ENCODE measurements at regions not wholly inside any gene's neighbourhood (a gene's known extent, or its start where the extent isn't known, plus 50 kb on each side); places are given as distances from the start of the nearest gene placed in this dataset.
"Not testable (repeated sequence)": the region's sequence is repeated elsewhere in the genome, so short reads cannot be mapped to it uniquely, and the experiment has no call there.

- Histone ChIP-seq H3K27me3 (ENCODE audit: control insufficient read depth in 1 of 2, insufficient read depth in 2 of 2, low read length in 2 of 2) (peaks cover 0 to 2% of the 10 kb centered on the region in 2 donors), H3K9ac (ENCODE audit: low read length in 2 of 2) (no peak overlapping the region), H3K36me3 (ENCODE audit: control insufficient read depth in 2 of 2, insufficient read depth in 2 of 2, low read length in 2 of 2) (no peaks in the 10 kb centered on the region), H3K27ac (ENCODE audit: low read length) (no peak overlapping the region), H3K4me3 (ENCODE audit: low read length in 2 of 2) (no peak overlapping the region), H3K9me3 (ENCODE audit: control insufficient read depth in 2 of 2, low read length in 2 of 2) (peaks cover 0 to 2% of the 10 kb centered on the region in 2 donors), H3K4me1 (ENCODE audit: control insufficient read depth, insufficient read depth, low read length) (no peaks in the 10 kb centered on the region)
Observed at GRCh38 chr11:134660416-134660815, 248.4 kb upstream of the B3GAT1 start.

DNA sequence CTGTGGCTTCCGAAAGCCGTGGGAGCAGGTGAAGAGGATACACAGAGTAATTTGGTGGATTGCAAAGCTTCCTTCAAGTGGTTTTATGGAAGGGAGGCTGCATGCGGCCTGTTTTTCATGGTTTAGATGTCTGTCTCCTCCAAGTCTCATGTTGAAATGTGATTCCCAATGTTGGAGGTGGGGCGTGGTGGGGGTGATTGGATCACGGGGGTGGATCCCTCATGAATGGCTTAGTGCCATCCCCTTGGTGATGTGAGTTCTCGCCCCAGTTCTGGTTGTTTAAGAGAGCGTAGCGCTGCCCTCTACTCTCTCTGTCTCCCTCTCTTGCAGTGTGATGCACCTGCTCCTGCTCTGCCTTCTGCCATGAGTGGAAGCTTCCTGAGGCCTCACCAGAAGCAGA, 247.8 kb upstream of the B3GAT1 start:
- Histone ChIP-seq H3K27ac (ENCODE audit: low read length) (no peak overlapping the region), H3K4me3 (ENCODE audit: low read length in 2 of 2) (no peak overlapping the region), H3K27me3 (ENCODE audit: control insufficient read depth in 1 of 2, insufficient read depth in 2 of 2, low read length in 2 of 2) (peaks cover 0 to 2% of the 10 kb centered on the region in 2 donors), H3K4me1 (ENCODE audit: control insufficient read depth, insufficient read depth, low read length) (no peaks in the 10 kb centered on the region), H3K9me3 (ENCODE audit: control insufficient read depth in 2 of 2, low read length in 2 of 2) (peaks cover 0 to 2% of the 10 kb centered on the region in 2 donors), H3K36me3 (ENCODE audit: control insufficient read depth in 2 of 2, insufficient read depth in 2 of 2, low read length in 2 of 2) (no peaks in the 10 kb centered on the region), H3K9ac (ENCODE audit: low read length in 2 of 2) (no peak overlapping the region)

DNA sequence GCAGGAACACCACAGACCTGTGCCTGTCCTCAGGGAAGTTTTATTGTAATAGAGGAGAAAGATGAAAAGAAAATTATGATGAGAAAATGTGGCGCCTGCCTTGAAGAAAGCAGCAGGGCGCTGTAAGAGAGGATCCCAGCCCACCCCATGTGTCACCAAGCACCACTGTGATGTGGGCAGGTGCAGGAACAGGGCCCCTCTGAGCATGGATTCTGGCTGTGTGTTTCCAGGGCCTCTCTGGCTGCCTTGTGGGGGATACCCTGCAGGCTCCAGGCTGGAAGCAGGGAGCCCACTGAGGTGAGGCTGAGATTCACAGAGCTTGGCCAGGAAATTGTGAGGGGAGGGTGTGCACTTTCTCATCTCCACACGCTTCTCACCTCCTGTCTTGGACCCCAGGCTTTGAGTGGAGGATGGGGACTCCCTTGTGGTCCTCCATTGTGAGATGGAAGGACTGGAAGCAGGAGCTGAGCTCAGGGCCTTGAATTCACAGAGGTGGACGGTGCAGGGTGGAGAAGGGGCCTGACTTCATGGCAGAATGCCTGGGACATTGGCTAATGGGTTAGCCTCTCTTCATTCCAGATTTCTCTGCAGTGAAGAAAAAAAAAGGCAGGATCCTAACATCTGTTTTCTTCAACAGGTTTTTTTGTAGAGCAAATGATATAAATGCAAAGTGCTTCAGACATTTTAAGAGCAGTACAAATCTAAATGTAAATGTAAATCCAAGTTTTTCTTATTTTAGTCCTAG, 246.6 kb upstream of the B3GAT1 start:
- Histone ChIP-seq H3K4me3 (ENCODE audit: low read length in 2 of 2) (no peak overlapping the region), H3K4me1 (ENCODE audit: control insufficient read depth, insufficient read depth, low read length) (no peaks in the 10 kb centered on the region), H3K27ac (ENCODE audit: low read length) (no peak overlapping the region), H3K27me3 (ENCODE audit: control insufficient read depth in 1 of 2, insufficient read depth in 2 of 2, low read length in 2 of 2) (peaks cover 0 to 5% of the 10 kb centered on the region in 2 donors), H3K36me3 (ENCODE audit: control insufficient read depth in 2 of 2, insufficient read depth in 2 of 2, low read length in 2 of 2) (no peaks in the 10 kb centered on the region), H3K9ac (ENCODE audit: low read length in 2 of 2) (no peak overlapping the region), H3K9me3 (ENCODE audit: control insufficient read depth in 2 of 2, low read length in 2 of 2) (peaks cover 0 to 2% of the 10 kb centered on the region in 2 donors)

DNA sequence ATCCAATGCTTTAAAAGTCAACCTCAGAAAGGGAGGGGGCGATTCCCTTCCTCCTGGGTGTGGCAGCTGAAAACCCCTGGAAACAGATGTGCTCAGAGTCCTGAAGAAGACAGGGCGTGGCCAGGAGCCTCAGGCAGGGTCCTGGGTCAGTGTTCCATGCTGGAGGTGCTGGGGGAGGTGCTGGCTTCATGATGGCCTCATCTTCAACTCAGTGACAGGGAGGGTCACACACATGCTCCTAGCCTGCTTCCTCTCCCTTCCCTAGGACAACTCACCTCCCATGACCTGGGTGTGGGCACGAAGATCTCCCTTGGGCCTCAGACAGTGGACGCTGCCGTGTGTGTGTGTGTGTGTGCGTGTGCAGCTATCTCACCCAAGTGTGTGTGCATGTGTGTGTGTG, 245.6 kb upstream of the B3GAT1 start:
- Histone ChIP-seq H3K9me3 (ENCODE audit: control insufficient read depth in 2 of 2, low read length in 2 of 2) (peaks cover 0 to 2% of the 10 kb centered on the region in 2 donors), H3K36me3 (ENCODE audit: control insufficient read depth in 2 of 2, insufficient read depth in 2 of 2, low read length in 2 of 2) (no peaks in the 10 kb centered on the region), H3K4me1 (ENCODE audit: control insufficient read depth, insufficient read depth, low read length) (no peaks in the 10 kb centered on the region)

GRCh38 chr11:134656861-134657540, 245.0 kb upstream of the B3GAT1 start:
- H3K9ac ChIP-seq (ENCODE audit: low read length in 2 of 2), result no peak overlapping the region
- no peak overlapping the region for H3K4me3 ChIP-seq (ENCODE audit: low read length in 2 of 2)
- peaks cover 0 to 2% of the 10 kb centered on the region in 2 donors for H3K9me3 ChIP-seq (ENCODE audit: control insufficient read depth in 2 of 2, low read length in 2 of 2)
- H3K36me3 ChIP-seq (ENCODE audit: control insufficient read depth in 2 of 2, insufficient read depth in 2 of 2, low read length in 2 of 2), result no peaks in the 10 kb centered on the region
- no peaks in the 10 kb centered on the region for H3K4me1 ChIP-seq (ENCODE audit: control insufficient read depth, insufficient read depth, low read length)
- peaks cover 3 to 8% of the 10 kb centered on the region in 2 donors for H3K27me3 ChIP-seq (ENCODE audit: control insufficient read depth in 1 of 2, insufficient read depth in 2 of 2, low read length in 2 of 2)
- H3K27ac ChIP-seq (ENCODE audit: low read length), result no peak overlapping the region

More for the DNA sequence above, 245.6 kb upstream of the B3GAT1 start:
- H3K9ac ChIP-seq (ENCODE audit: low read length in 2 of 2), result no peak overlapping the region
- H3K27ac ChIP-seq (ENCODE audit: low read length), result no peak overlapping the region
- H3K4me3 ChIP-seq (ENCODE audit: low read length in 2 of 2), result no peak overlapping the region
- H3K27me3 ChIP-seq (ENCODE audit: control insufficient read depth in 1 of 2, insufficient read depth in 2 of 2, low read length in 2 of 2), result peaks cover 3 to 8% of the 10 kb centered on the region in 2 donors

- H3K36me3 ChIP-seq (ENCODE audit: control insufficient read depth in 2 of 2, insufficient read depth in 2 of 2, low read length in 2 of 2); H3K9me3 ChIP-seq (ENCODE audit: control insufficient read depth in 2 of 2, low read length in 2 of 2); H3K27ac ChIP-seq (ENCODE audit: low read length); H3K4me1 ChIP-seq (ENCODE audit: control insufficient read depth, insufficient read depth, low read length); H3K27me3 ChIP-seq (ENCODE audit: control insufficient read depth in 1 of 2, insufficient read depth in 2 of 2, low read length in 2 of 2); H3K4me3 ChIP-seq (ENCODE audit: low read length in 2 of 2); H3K9ac ChIP-seq (ENCODE audit: low read length in 2 of 2): not testable (repeated sequence)
Observed at GRCh38 chr11:134656086-134656840, 244.2 kb upstream of the B3GAT1 start.

- no peaks in the 10 kb centered on the region for H3K36me3 ChIP-seq (ENCODE audit: control insufficient read depth in 2 of 2, insufficient read depth in 2 of 2, low read length in 2 of 2)
Observed at GRCh38 chr11:134655189-134655989, 243.3 kb upstream of the B3GAT1 start.

GRCh38 chr11:134654161-134654915, 242.3 kb upstream of the B3GAT1 start:
- H3K9me3 ChIP-seq (ENCODE audit: control insufficient read depth in 2 of 2, low read length in 2 of 2), result peaks cover 0 to 2% of the 10 kb centered on the region in 2 donors
- no peaks in the 10 kb centered on the region for H3K36me3 ChIP-seq (ENCODE audit: control insufficient read depth in 2 of 2, insufficient read depth in 2 of 2, low read length in 2 of 2)
- H3K27ac ChIP-seq (ENCODE audit: low read length), result no peak overlapping the region
- H3K4me3 ChIP-seq (ENCODE audit: low read length in 2 of 2), result no peak overlapping the region
- no peaks in the 10 kb centered on the region for H3K4me1 ChIP-seq (ENCODE audit: control insufficient read depth, insufficient read depth, low read length)
- no peak overlapping the region for H3K9ac ChIP-seq (ENCODE audit: low read length in 2 of 2)
- H3K27me3 ChIP-seq (ENCODE audit: control insufficient read depth in 1 of 2, insufficient read depth in 2 of 2, low read length in 2 of 2), result peaks cover 3 to 8% of the 10 kb centered on the region in 2 donors

More at GRCh38 chr11:134655189-134655989, 243.3 kb upstream of the B3GAT1 start:
- no peak overlapping the region for H3K4me3 ChIP-seq (ENCODE audit: low read length in 2 of 2)
- H3K27me3 ChIP-seq (ENCODE audit: control insufficient read depth in 1 of 2, insufficient read depth in 2 of 2, low read length in 2 of 2), result peaks cover 3 to 8% of the 10 kb centered on the region in 2 donors
- peaks cover 0 to 2% of the 10 kb centered on the region in 2 donors for H3K9me3 ChIP-seq (ENCODE audit: control insufficient read depth in 2 of 2, low read length in 2 of 2)
- no peak overlapping the region for H3K27ac ChIP-seq (ENCODE audit: low read length)
- no peaks in the 10 kb centered on the region for H3K4me1 ChIP-seq (ENCODE audit: control insufficient read depth, insufficient read depth, low read length)
- no peak overlapping the region for H3K9ac ChIP-seq (ENCODE audit: low read length in 2 of 2)

GRCh38 chr11:134652586-134653255, 240.7 kb upstream of the B3GAT1 start:
- Histone ChIP-seq H3K9me3 (ENCODE audit: control insufficient read depth in 2 of 2, low read length in 2 of 2) (no peaks in the 10 kb centered on the region), H3K9ac (ENCODE audit: low read length in 2 of 2) (no peak overlapping the region), H3K36me3 (ENCODE audit: control insufficient read depth in 2 of 2, insufficient read depth in 2 of 2, low read length in 2 of 2) (no peaks in the 10 kb centered on the region), H3K27ac (ENCODE audit: low read length) (no peak overlapping the region), H3K4me3 (ENCODE audit: low read length in 2 of 2) (no peak overlapping the region), H3K4me1 (ENCODE audit: control insufficient read depth, insufficient read depth, low read length) (peaks cover under 1% of the 10 kb centered on the region), H3K27me3 (ENCODE audit: control insufficient read depth in 1 of 2, insufficient read depth in 2 of 2, low read length in 2 of 2) (peaks cover 3 to 6% of the 10 kb centered on the region in 2 donors)

Data from stomach smooth muscle (tissue), 2 donors.